ENCODE measurements at regions not wholly inside any gene's neighbourhood (a gene's known extent, or its start where the extent isn't known, plus 50 kb on each side); places are given as distances from the start of the nearest gene placed in this dataset.

GRCh38 chr1:229836324-229836723 is 210.3 kb downstream of the URB2 start:
- Histone ChIP-seq H3K4me3 (ENCODE audit: low read depth, low read length) (no peak overlapping the region), H3K36me3 (ENCODE audit: control insufficient read depth, insufficient read depth, low read length) (no peaks in the 10 kb centered on the region), H3K27me3 (ENCODE audit: control insufficient read depth, insufficient read depth, low read length) (no peaks in the 10 kb centered on the region)
- no peak for TF ChIP-seq CTCF (IDR thresholded peaks at IDR 0.05; ENCODE audit: insufficient read depth, low read depth, low read length)
- ChIA-PET POLR2A (no interaction called here), CTCF (no interaction called here)
- DNase-seq (ENCODE audit: low read depth) = no peak

- DNase-seq (ENCODE audit: low read depth) = no peak
- Histone ChIP-seq H3K27me3 (ENCODE audit: control insufficient read depth, insufficient read depth, low read length) (no peaks in the 10 kb centered on the region), H3K36me3 (ENCODE audit: control insufficient read depth, insufficient read depth, low read length) (no peaks in the 10 kb centered on the region), H3K4me3 (ENCODE audit: low read depth, low read length) (no peak overlapping the region)
- no peak for TF ChIP-seq CTCF (IDR thresholded peaks at IDR 0.05; ENCODE audit: insufficient read depth, low read depth, low read length)
- ChIA-PET POLR2A (no interaction called here), CTCF (no interaction called here)
Measured at GRCh38 chr1:229838204-229838603, 212.2 kb downstream of the URB2 start.

GRCh38 chr1:229839800-229840199 is 213.8 kb downstream of the URB2 start:
- POLR2A ChIA-PET = no interaction called here
- Histone ChIP-seq H3K27me3 (ENCODE audit: control insufficient read depth, insufficient read depth, low read length) (no peaks in the 10 kb centered on the region), H3K4me3 (ENCODE audit: low read depth, low read length) (no peak overlapping the region), H3K36me3 (ENCODE audit: control insufficient read depth, insufficient read depth, low read length) (no peaks in the 10 kb centered on the region)
- no peak for DNase-seq (ENCODE audit: low read depth)
- CTCF ChIA-PET = no interaction called here
- no peak for TF ChIP-seq CTCF (IDR thresholded peaks at IDR 0.05; ENCODE audit: insufficient read depth, low read depth, low read length)

- CTCF ChIA-PET = interaction anchor here (0.7 to 0.9 kb wide), 2 partner anchors 14 to 124 kb away, joined by 3 read pairs; no protein-coding TSS in a partner anchor
- no peak overlapping the region for H3K4me3 ChIP-seq (ENCODE audit: low read depth, low read length)
- TF ChIP-seq CTCF (IDR thresholded peaks at IDR 0.05; ENCODE audit: insufficient read depth, low read depth, low read length) = no peak
- no peaks in the 10 kb centered on the region for H3K36me3 ChIP-seq (ENCODE audit: control insufficient read depth, insufficient read depth, low read length)
- no peak for DNase-seq (ENCODE audit: low read depth)
- H3K27me3 ChIP-seq (ENCODE audit: control insufficient read depth, insufficient read depth, low read length) = no peaks in the 10 kb centered on the region
- POLR2A ChIA-PET = no interaction called here
Measured at GRCh38 chr1:229841230-229841629, 215.2 kb downstream of the URB2 start.

GRCh38 chr1:229842302-229843255 is 216.5 kb downstream of the URB2 start:
- no peak for DNase-seq (ENCODE audit: low read depth)
- no peak overlapping the region for H3K4me3 ChIP-seq (ENCODE audit: low read depth, low read length)
- CTCF ChIA-PET = interaction anchor here (0.9 kb wide), 1 partner anchor 181 kb away, joined by 3 read pairs; no protein-coding TSS in a partner anchor
- H3K36me3 ChIP-seq (ENCODE audit: control insufficient read depth, insufficient read depth, low read length) = no peaks in the 10 kb centered on the region
- no peaks in the 10 kb centered on the region for H3K27me3 ChIP-seq (ENCODE audit: control insufficient read depth, insufficient read depth, low read length)
- no peak for TF ChIP-seq CTCF (IDR thresholded peaks at IDR 0.05; ENCODE audit: insufficient read depth, low read depth, low read length)
- POLR2A ChIA-PET = no interaction called here
